ENCODE measurements at regions not wholly inside any gene's neighbourhood (a gene's known extent, or its start where the extent isn't known, plus 50 kb on each side); places are given as distances from the start of the nearest gene placed in this dataset.

DNA sequence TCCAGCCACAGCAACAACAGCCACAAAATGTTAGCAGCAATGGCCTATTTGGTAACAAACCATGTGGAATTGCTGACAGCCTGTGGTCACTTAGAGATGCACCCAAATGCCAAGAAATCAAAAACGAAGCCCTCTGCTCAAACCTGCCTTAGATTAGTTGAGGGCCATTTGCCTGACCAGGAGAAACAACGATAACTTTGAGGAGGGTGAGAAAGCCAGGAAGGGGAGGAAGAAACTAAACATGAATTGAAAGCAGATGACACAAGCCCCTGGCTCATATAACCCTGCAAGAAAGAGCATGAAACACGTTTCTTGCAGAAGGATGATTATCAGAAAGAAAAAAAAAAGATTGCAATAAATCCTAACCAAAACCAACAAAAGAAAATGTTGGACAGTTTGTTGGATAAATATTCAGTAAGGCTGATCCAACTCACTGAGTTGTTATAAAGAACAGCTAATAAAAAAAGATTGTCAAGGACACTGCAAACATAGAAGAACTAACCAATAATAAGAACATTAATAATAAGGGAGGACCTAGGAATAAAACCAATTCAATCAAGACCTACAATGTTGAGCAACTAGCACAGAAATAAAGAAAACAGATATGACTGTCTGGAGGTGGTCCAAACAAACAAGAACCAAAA lies 140.5 kb upstream of the SLC30A5 start:
- TF ChIP-seq ESRRG (CRISPR knock-in tag; IDR thresholded peaks at IDR 0.05) (no peak), ZNF8 (CRISPR knock-in tag; IDR thresholded peaks at IDR 0.05) (no peak), PATZ1 (CRISPR knock-in tag; IDR thresholded peaks at IDR 0.05; ENCODE audit: borderline replicate concordance) (no peak)

All from SK-N-SH treated with all-trans-retinoic acid at 6 μM for 48 hours (cell line).